ENCODE measurements at regions not wholly inside any gene's neighbourhood (a gene's known extent, or its start where the extent isn't known, plus 50 kb on each side); places are given as distances from the start of the nearest gene placed in this dataset.
"Not testable (repeated sequence)": the region's sequence is repeated elsewhere in the genome, so short reads cannot be mapped to it uniquely, and the experiment has no call there.

- H3K27me3 Mint-ChIP-seq (ENCODE audit: low read depth): no peaks in the 10 kb centered on the region
- peaks cover 8 to 18% of the 10 kb centered on the region in 2 donors for H3K9me3 Mint-ChIP-seq
- ATAC-seq (replicated peaks in 1 of 2) (no peak), DNase-seq (no peak)
- H3K36me3 Mint-ChIP-seq (ENCODE audit: insufficient read depth in 2 of 2): peaks cover 21 to 27% of the 10 kb centered on the region in 2 donors
- no peak overlapping the region for H3K27ac Mint-ChIP-seq
- peaks cover 37% of the 10 kb centered on the region for H3K4me1 Mint-ChIP-seq (ENCODE audit: low read depth)
- H3K4me3 Mint-ChIP-seq: no peak overlapping the region
Observed at GRCh38 chr7:157476201-157476600, 139.4 kb downstream of the DNAJB6 start.

GRCh38 chr7:157476654-157477549 lies 140.1 kb downstream of the DNAJB6 start:
- Mint-ChIP-seq H3K9me3 (peaks cover 8 to 18% of the 10 kb centered on the region in 2 donors), H3K36me3 (ENCODE audit: insufficient read depth in 2 of 2) (peaks cover 19 to 27% of the 10 kb centered on the region in 2 donors), H3K27ac (no peak overlapping the region), H3K4me1 (ENCODE audit: low read depth) (peaks cover 30% of the 10 kb centered on the region), H3K27me3 (ENCODE audit: low read depth) (no peaks in the 10 kb centered on the region), H3K4me3 (no peak overlapping the region)
- DNase-seq (no peak), ATAC-seq (replicated peaks in 1 of 2) (no peak)

- ATAC-seq (replicated peaks in 1 of 2) (peak; percentile 57 to 79), DNase-seq (peak in 1 of 2 donors; percentile 37)
- Mint-ChIP-seq H3K27me3 (ENCODE audit: low read depth) (no peaks in the 10 kb centered on the region), H3K4me1 (ENCODE audit: low read depth) (peaks cover 22% of the 10 kb centered on the region), H3K9me3 (peaks cover 8 to 15% of the 10 kb centered on the region in 2 donors), H3K27ac (peak overlapping the region; percentile 30), H3K36me3 (ENCODE audit: insufficient read depth in 2 of 2) (peaks cover 18 to 24% of the 10 kb centered on the region in 2 donors), H3K4me3 (peak overlapping the region; percentile 69 to 75)
Observed at GRCh38 chr7:157477550-157478212, 140.9 kb downstream of the DNAJB6 start.

- H3K9me3 Mint-ChIP-seq; DNase-seq; H3K27me3 Mint-ChIP-seq (ENCODE audit: low read depth); H3K27ac Mint-ChIP-seq; ATAC-seq (replicated peaks in 1 of 2): not testable (repeated sequence)
- H3K4me1 Mint-ChIP-seq (ENCODE audit: low read depth): peaks cover 20% of the 10 kb centered on the region
- H3K4me3 Mint-ChIP-seq: peak overlapping the region; percentile 69 to 75
- H3K36me3 Mint-ChIP-seq (ENCODE audit: insufficient read depth in 2 of 2): peaks cover 11 to 15% of the 10 kb centered on the region in 2 donors
Observed at GRCh38 chr7:157478611-157479010, 141.8 kb downstream of the DNAJB6 start.

GRCh38 chr7:157479326-157479725 lies 142.5 kb downstream of the DNAJB6 start:
- Mint-ChIP-seq H3K4me1 (ENCODE audit: low read depth) (peaks cover 20% of the 10 kb centered on the region), H3K9me3 (peaks cover 0 to 5% of the 10 kb centered on the region in 2 donors), H3K27me3 (ENCODE audit: low read depth) (no peaks in the 10 kb centered on the region), H3K27ac (no peak overlapping the region), H3K36me3 (ENCODE audit: insufficient read depth in 2 of 2) (peaks cover 7 to 10% of the 10 kb centered on the region in 2 donors), H3K4me3 (peak overlapping the region in 1 of 2 donors; percentile 21)
- no peak for ATAC-seq (replicated peaks in 1 of 2)
- DNase-seq: no peak

- Mint-ChIP-seq H3K4me1 (ENCODE audit: low read depth) (peaks cover 20% of the 10 kb centered on the region), H3K27me3 (ENCODE audit: low read depth) (no peaks in the 10 kb centered on the region), H3K36me3 (ENCODE audit: insufficient read depth in 2 of 2) (peaks cover 0 to 7% of the 10 kb centered on the region in 2 donors), H3K27ac (no peak overlapping the region), H3K4me3 (no peak overlapping the region), H3K9me3 (peaks cover 0 to 2% of the 10 kb centered on the region in 2 donors)
- no peak for ATAC-seq (replicated peaks in 1 of 2)
- DNase-seq: no peak
Observed at GRCh38 chr7:157480371-157481050, 143.7 kb downstream of the DNAJB6 start.

GRCh38 chr7:157481389-157481788 lies 144.6 kb downstream of the DNAJB6 start:
- Mint-ChIP-seq H3K36me3 (ENCODE audit: insufficient read depth in 2 of 2) (peaks cover 0 to 5% of the 10 kb centered on the region in 2 donors), H3K4me3 (no peak overlapping the region), H3K27me3 (ENCODE audit: low read depth) (no peaks in the 10 kb centered on the region), H3K27ac (no peak overlapping the region), H3K9me3 (no peaks in the 10 kb centered on the region), H3K4me1 (ENCODE audit: low read depth) (peaks cover 20% of the 10 kb centered on the region)
- ATAC-seq (replicated peaks in 1 of 2) (no peak), DNase-seq (no peak)

GRCh38 chr7:157482025-157482424 lies 145.2 kb downstream of the DNAJB6 start:
- Mint-ChIP-seq H3K27me3 (ENCODE audit: low read depth) (no peaks in the 10 kb centered on the region), H3K4me1 (ENCODE audit: low read depth) (peaks cover 20% of the 10 kb centered on the region), H3K36me3 (ENCODE audit: insufficient read depth in 2 of 2) (peaks cover 0 to 5% of the 10 kb centered on the region in 2 donors), H3K9me3 (no peaks in the 10 kb centered on the region), H3K27ac (no peak overlapping the region), H3K4me3 (no peak overlapping the region)
- ATAC-seq (replicated peaks in 1 of 2) (no peak), DNase-seq (no peak)

- Mint-ChIP-seq H3K27me3 (ENCODE audit: low read depth) (no peaks in the 10 kb centered on the region), H3K9me3 (no peaks in the 10 kb centered on the region), H3K36me3 (ENCODE audit: insufficient read depth in 2 of 2) (peaks cover 0 to 5% of the 10 kb centered on the region in 2 donors), H3K4me3 (no peak overlapping the region), H3K4me1 (ENCODE audit: low read depth) (peaks cover 14% of the 10 kb centered on the region), H3K27ac (no peak overlapping the region)
- ATAC-seq (replicated peaks in 1 of 2): no peak
- DNase-seq: no peak
Observed at GRCh38 chr7:157482517-157483087, 145.8 kb downstream of the DNAJB6 start.

- Mint-ChIP-seq H3K9me3 (no peaks in the 10 kb centered on the region), H3K36me3 (ENCODE audit: insufficient read depth in 2 of 2) (peaks cover 0 to 5% of the 10 kb centered on the region in 2 donors), H3K4me1 (ENCODE audit: low read depth) (peaks cover 5% of the 10 kb centered on the region), H3K27ac (no peak overlapping the region), H3K27me3 (ENCODE audit: low read depth) (no peaks in the 10 kb centered on the region), H3K4me3 (no peak overlapping the region)
- no peak for DNase-seq
- ATAC-seq (replicated peaks in 1 of 2): no peak
Observed at GRCh38 chr7:157483515-157483914, 146.7 kb downstream of the DNAJB6 start.

GRCh38 chr7:157483971-157484410 lies 147.2 kb downstream of the DNAJB6 start:
- Mint-ChIP-seq H3K27me3 (ENCODE audit: low read depth) (no peaks in the 10 kb centered on the region), H3K4me1 (ENCODE audit: low read depth) (peaks cover under 1% of the 10 kb centered on the region), H3K27ac (no peak overlapping the region), H3K4me3 (no peak overlapping the region), H3K9me3 (no peaks in the 10 kb centered on the region), H3K36me3 (ENCODE audit: insufficient read depth in 2 of 2) (peaks cover 0 to 5% of the 10 kb centered on the region in 2 donors)
- ATAC-seq (replicated peaks in 1 of 2): no peak
- DNase-seq: no peak

GRCh38 chr7:157484411-157485081 lies 147.7 kb downstream of the DNAJB6 start:
- Mint-ChIP-seq H3K4me3 (no peak overlapping the region), H3K27ac (no peak overlapping the region)

More at GRCh38 chr7:157484411-157485081, 147.7 kb downstream of the DNAJB6 start:
- Mint-ChIP-seq H3K27me3 (ENCODE audit: low read depth) (no peaks in the 10 kb centered on the region), H3K4me1 (ENCODE audit: low read depth) (no peaks in the 10 kb centered on the region), H3K9me3 (no peaks in the 10 kb centered on the region), H3K36me3 (ENCODE audit: insufficient read depth in 2 of 2) (peaks cover 0 to 5% of the 10 kb centered on the region in 2 donors)
- ATAC-seq (replicated peaks in 1 of 2) (no peak), DNase-seq (no peak)
